ENCODE measurements at regions not wholly inside any gene's neighbourhood (a gene's known extent, or its start where the extent isn't known, plus 50 kb on each side); places are given as distances from the start of the nearest gene placed in this dataset.

GRCh38 chr17:53571342-53571741 lies 251.4 kb upstream of the KIF2B start:
- no peak for DNase-seq
- Histone ChIP-seq H3K27ac (no peak overlapping the region), H3K36me3 (replicated peaks) (no peaks in the 10 kb centered on the region), H3K4me3 (ENCODE audit: low read depth, low read length) (no peak overlapping the region), H3K27me3 (replicated peaks) (no peaks in the 10 kb centered on the region)
- in situ Hi-C loops (cut with HindIII; ENCODE audit: low pct_ligation_motif_present, low sequenced_read_pairs), result no loop called here
- no peak for TF ChIP-seq CTCF (IDR thresholded peaks at IDR 0.05; ENCODE audit: low read depth, low read length, missing control alignments)

- TF ChIP-seq CTCF (IDR thresholded peaks at IDR 0.05; ENCODE audit: low read depth, low read length, missing control alignments), result peak; percentile 2
- no peak overlapping the region for H3K27ac ChIP-seq
- no peaks in the 10 kb centered on the region for H3K36me3 ChIP-seq (replicated peaks)
- no peaks in the 10 kb centered on the region for H3K27me3 ChIP-seq (replicated peaks)
- DNase-seq, result no peak
- no peak overlapping the region for H3K4me3 ChIP-seq (ENCODE audit: low read depth, low read length)
- in situ Hi-C loops (cut with HindIII; ENCODE audit: low pct_ligation_motif_present, low sequenced_read_pairs), result no loop called here
Measured at GRCh38 chr17:53570731-53571130, 252.0 kb upstream of the KIF2B start.

GRCh38 chr17:53560953-53561352 lies 261.8 kb upstream of the KIF2B start:
- no peak for DNase-seq
- in situ Hi-C loops (cut with HindIII; ENCODE audit: low pct_ligation_motif_present, low sequenced_read_pairs), result no loop called here
- H3K27me3 ChIP-seq (replicated peaks), result no peaks in the 10 kb centered on the region
- H3K36me3 ChIP-seq (replicated peaks), result no peaks in the 10 kb centered on the region
- no peak overlapping the region for H3K4me3 ChIP-seq (ENCODE audit: low read depth, low read length)
- no peak overlapping the region for H3K27ac ChIP-seq
- TF ChIP-seq CTCF (IDR thresholded peaks at IDR 0.05; ENCODE audit: low read depth, low read length, missing control alignments), result no peak

- Histone ChIP-seq H3K36me3 (replicated peaks) (no peaks in the 10 kb centered on the region), H3K27ac (no peak overlapping the region), H3K4me3 (ENCODE audit: low read depth, low read length) (no peak overlapping the region), H3K27me3 (replicated peaks) (no peaks in the 10 kb centered on the region)
- no peak for DNase-seq
- in situ Hi-C loops (cut with HindIII; ENCODE audit: low pct_ligation_motif_present, low sequenced_read_pairs), result no loop called here
- TF ChIP-seq CTCF (IDR thresholded peaks at IDR 0.05; ENCODE audit: low read depth, low read length, missing control alignments), result no peak
Measured at GRCh38 chr17:53548252-53548651, 274.5 kb upstream of the KIF2B start.

- Histone ChIP-seq H3K27ac (no peak overlapping the region), H3K27me3 (replicated peaks) (no peaks in the 10 kb centered on the region), H3K4me3 (ENCODE audit: low read depth, low read length) (no peak overlapping the region), H3K36me3 (replicated peaks) (no peaks in the 10 kb centered on the region)
- DNase-seq, result no peak
- no peak for TF ChIP-seq CTCF (IDR thresholded peaks at IDR 0.05; ENCODE audit: low read depth, low read length, missing control alignments)
- in situ Hi-C loops (cut with HindIII; ENCODE audit: low pct_ligation_motif_present, low sequenced_read_pairs), result no loop called here
Measured at GRCh38 chr17:53543472-53543871, 279.3 kb upstream of the KIF2B start.

GRCh38 chr17:53538129-53538617 lies 284.6 kb upstream of the KIF2B start:
- Histone ChIP-seq H3K27ac (no peak overlapping the region), H3K4me3 (ENCODE audit: low read depth, low read length) (no peak overlapping the region), H3K36me3 (replicated peaks) (no peaks in the 10 kb centered on the region), H3K27me3 (replicated peaks) (no peaks in the 10 kb centered on the region)
- no peak for DNase-seq
- in situ Hi-C loops (cut with HindIII; ENCODE audit: low pct_ligation_motif_present, low sequenced_read_pairs), result no loop called here
- TF ChIP-seq CTCF (IDR thresholded peaks at IDR 0.05; ENCODE audit: low read depth, low read length, missing control alignments), result no peak
